Activated T-cell treated with anti-CD3 and anti-CD28 coated beads, Interleukin-2, amount 50 U/mL, for 1 hour (primary cell): ENCODE measurements at regions not wholly inside any gene's neighbourhood (a gene's known extent, or its start where the extent isn't known, plus 50 kb on each side); places are given as distances from the start of the nearest gene placed in this dataset.

ENCODE experiments used
- DNase-seq: peaks from one replicate; pipeline ENCODE4 v3.0.0-alpha.2; 2020

DNA sequence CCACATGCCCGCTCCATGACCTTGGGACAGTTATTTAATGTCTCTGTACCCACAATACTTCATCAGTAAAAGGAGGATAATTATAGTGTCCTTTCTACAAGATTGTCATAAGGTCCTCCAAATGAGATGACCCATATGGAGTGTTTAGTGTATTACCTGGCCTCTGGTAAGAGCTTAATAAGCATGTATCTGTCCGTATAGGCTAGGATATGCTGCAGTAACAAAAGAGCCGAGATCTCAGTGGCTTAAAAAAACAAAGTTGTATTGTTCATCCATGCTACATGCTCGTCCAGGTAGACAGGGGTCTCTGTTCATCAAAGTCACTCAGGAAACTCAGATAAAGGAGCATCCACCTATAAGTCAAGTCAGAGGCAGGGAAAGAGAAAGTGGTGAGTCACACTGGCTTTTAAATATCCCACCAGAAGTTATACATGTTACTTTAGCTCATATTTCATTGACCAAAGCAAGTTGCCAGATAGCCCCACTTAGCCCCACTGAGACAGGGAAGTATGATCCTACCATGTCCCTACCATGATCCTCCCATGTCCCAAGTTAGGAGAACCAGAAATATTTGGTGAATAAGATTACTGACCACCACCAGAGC lies 53.0 kb upstream of the KAZN start:
- DNase-seq = no peak

GRCh38 chr1:14546416-14546815 lies 52.1 kb upstream of the KAZN start:
- no peak for DNase-seq
